ENCODE measurements at regions not wholly inside any gene's neighbourhood (a gene's known extent, or its start where the extent isn't known, plus 50 kb on each side); places are given as distances from the start of the nearest gene placed in this dataset.

DNA sequence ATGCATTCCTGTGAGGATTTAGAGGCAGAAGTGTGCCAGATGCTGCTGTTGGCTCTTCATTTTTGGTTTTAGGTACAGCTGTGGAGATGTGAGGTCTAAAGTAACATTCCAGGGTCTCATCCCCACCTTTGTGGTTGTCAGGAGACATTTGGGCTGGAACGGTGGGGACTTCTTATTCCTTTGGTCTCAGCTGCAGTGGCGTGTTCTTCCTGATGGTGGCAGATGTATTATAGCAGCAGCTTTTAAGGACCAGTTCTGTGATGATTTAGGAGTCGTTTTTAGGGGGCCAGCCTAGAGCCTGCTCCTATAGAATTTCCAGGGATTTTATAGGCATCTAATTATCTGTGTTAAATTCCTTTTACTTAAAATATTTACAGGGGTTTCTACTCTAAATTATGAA lies 221.0 kb upstream of the EOMES start:
- H3K36me3 Mint-ChIP-seq: no peaks in the 10 kb centered on the region
- H3K79me2 ChIP-seq (ENCODE audit: low read depth): no peaks in the 10 kb centered on the region
- no peaks in the 10 kb centered on the region for H4K20me1 ChIP-seq (ENCODE audit: low read depth)
- no peak overlapping the region for H2AFZ ChIP-seq (replicated peaks)
- H3K9me3 ChIP-seq (ENCODE audit: low read depth): no peaks in the 10 kb centered on the region
- H3K4me3 ChIP-seq: no peak overlapping the region
- H3K4me1 ChIP-seq: no peaks in the 10 kb centered on the region
- H3F3A ChIP-seq (ENCODE audit: low read depth): no peaks in the 10 kb centered on the region
- no peak overlapping the region for H3K4me2 ChIP-seq
- H3K27ac Mint-ChIP-seq: no peak overlapping the region
- no peak for TF ChIP-seq EZH2phosphoT487 (IDR thresholded peaks at IDR 0.05)
- TF ChIP-seq, protein P1, sequence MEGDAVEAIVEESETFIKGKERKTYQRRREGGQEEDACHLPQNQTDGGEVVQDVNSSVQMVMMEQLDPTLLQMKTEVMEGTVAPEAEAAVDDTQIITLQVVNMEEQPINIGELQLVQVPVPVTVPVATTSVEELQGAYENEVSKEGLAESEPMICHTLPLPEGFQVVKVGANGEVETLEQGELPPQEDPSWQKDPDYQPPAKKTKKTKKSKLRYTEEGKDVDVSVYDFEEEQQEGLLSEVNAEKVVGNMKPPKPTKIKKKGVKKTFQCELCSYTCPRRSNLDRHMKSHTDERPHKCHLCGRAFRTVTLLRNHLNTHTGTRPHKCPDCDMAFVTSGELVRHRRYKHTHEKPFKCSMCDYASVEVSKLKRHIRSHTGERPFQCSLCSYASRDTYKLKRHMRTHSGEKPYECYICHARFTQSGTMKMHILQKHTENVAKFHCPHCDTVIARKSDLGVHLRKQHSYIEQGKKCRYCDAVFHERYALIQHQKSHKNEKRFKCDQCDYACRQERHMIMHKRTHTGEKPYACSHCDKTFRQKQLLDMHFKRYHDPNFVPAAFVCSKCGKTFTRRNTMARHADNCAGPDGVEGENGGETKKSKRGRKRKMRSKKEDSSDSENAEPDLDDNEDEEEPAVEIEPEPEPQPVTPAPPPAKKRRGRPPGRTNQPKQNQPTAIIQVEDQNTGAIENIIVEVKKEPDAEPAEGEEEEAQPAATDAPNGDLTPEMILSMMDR (IDR thresholded peaks at IDR 0.05): peak; percentile 57
- H3K27ac ChIP-seq: no peak overlapping the region
- peaks cover 12% of the 10 kb centered on the region for H3K4me1 Mint-ChIP-seq
- H3K27me3 ChIP-seq: no peaks in the 10 kb centered on the region
- H3K9me3 Mint-ChIP-seq: peaks cover 13% of the 10 kb centered on the region
- H3K27me3 Mint-ChIP-seq (ENCODE audit: insufficient read depth, low read depth): peaks cover 4% of the 10 kb centered on the region
- H3K36me3 ChIP-seq: no peaks in the 10 kb centered on the region
- H3K9ac ChIP-seq: no peak overlapping the region
- H3K4me3 Mint-ChIP-seq: no peak overlapping the region
- DNase-seq (ENCODE audit: low spot score): peak; percentile 59

DNA sequence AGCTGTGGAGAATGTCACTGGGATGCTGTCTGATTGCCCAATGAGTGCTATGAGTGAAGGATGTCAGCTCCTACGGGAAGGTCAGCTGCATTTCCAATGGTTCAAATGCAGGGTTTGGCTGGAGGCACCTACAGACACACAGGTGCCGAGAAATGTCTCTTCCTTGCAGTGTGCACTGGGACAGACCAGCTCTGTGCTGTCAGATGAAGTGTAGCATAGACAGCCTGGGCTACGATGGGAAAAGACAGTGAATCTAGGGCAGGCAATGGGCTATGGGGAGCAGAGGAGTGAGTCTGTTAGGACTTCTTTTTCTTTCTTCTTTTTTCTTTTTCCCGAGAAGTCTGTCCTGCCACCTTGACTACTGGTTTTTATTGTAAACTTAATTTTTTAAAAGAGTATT lies 223.1 kb upstream of the EOMES start:
- Mint-ChIP-seq H3K9me3 (peaks cover 13% of the 10 kb centered on the region), H3K4me3 (no peak overlapping the region)
- no peaks in the 10 kb centered on the region for H4K20me1 ChIP-seq (ENCODE audit: low read depth)

DNA sequence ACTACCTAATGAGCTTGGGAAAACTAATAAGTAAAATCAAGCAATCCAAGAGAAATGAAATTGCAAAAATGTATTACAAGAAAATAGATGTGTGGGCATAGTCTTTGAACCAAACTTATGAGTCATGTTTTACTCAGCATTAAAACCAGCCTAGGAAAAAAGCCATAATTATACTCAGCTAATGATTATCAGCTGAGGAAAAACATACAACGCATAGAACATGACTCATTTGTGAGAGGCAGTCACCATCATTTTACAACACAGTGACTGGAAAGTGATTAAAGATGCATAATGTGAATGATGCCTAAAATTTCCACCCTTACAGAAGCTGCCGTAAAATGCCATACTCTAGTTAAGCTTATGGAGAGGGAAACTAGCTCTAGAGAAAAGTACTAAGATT lies 238.0 kb upstream of the EOMES start:
- no peak for TF ChIP-seq EZH2phosphoT487 (IDR thresholded peaks at IDR 0.05)
- TF ChIP-seq, protein P1 (IDR thresholded peaks at IDR 0.05): no peak
- TF ChIP-seq EZH2 (IDR thresholded peaks at IDR 0.05): no peak
- H4K20me1 ChIP-seq (ENCODE audit: low read depth): no peaks in the 10 kb centered on the region
- no peaks in the 10 kb centered on the region for H3K27me3 ChIP-seq
- no peaks in the 10 kb centered on the region for H3K79me2 ChIP-seq (ENCODE audit: low read depth)
- Mint-ChIP-seq H3K4me1 (no peaks in the 10 kb centered on the region), H3K27ac (no peak overlapping the region), H3K27me3 (ENCODE audit: insufficient read depth, low read depth) (peaks cover 2% of the 10 kb centered on the region), H3K4me3 (no peak overlapping the region), H3K36me3 (no peaks in the 10 kb centered on the region), H3K9me3 (peaks cover 5% of the 10 kb centered on the region)
- no peak for DNase-seq (ENCODE audit: low spot score)
- H3K9ac ChIP-seq: no peak overlapping the region
- H3K4me2 ChIP-seq: no peak overlapping the region
- H3K9me3 ChIP-seq (ENCODE audit: low read depth): no peaks in the 10 kb centered on the region
- no peak overlapping the region for H3K27ac ChIP-seq
- H3K36me3 ChIP-seq: no peaks in the 10 kb centered on the region
- no peaks in the 10 kb centered on the region for H3F3A ChIP-seq (ENCODE audit: low read depth)
- no peaks in the 10 kb centered on the region for H3K4me1 ChIP-seq
- no peak overlapping the region for H3K4me3 ChIP-seq
- no peak overlapping the region for H2AFZ ChIP-seq (replicated peaks)

More for the DNA sequence above, 223.1 kb upstream of the EOMES start:
- no peaks in the 10 kb centered on the region for H3K79me2 ChIP-seq (ENCODE audit: low read depth)
- no peak overlapping the region for H3K4me2 ChIP-seq
- no peaks in the 10 kb centered on the region for H3F3A ChIP-seq (ENCODE audit: low read depth)
- H3K36me3 ChIP-seq: no peaks in the 10 kb centered on the region
- H3K9me3 ChIP-seq (ENCODE audit: low read depth): no peaks in the 10 kb centered on the region
- no peak overlapping the region for H3K9ac ChIP-seq
- H3K27me3 ChIP-seq: no peaks in the 10 kb centered on the region
- Mint-ChIP-seq H3K36me3 (no peaks in the 10 kb centered on the region), H3K4me1 (peaks cover 2% of the 10 kb centered on the region), H3K27ac (no peak overlapping the region), H3K27me3 (ENCODE audit: insufficient read depth, low read depth) (peaks cover 4% of the 10 kb centered on the region)
- no peak overlapping the region for H2AFZ ChIP-seq (replicated peaks)
- H3K27ac ChIP-seq: no peak overlapping the region
- no peak for DNase-seq (ENCODE audit: low spot score)
- no peak overlapping the region for H3K4me3 ChIP-seq
- TF ChIP-seq EZH2 (IDR thresholded peaks at IDR 0.05): no peak
- TF ChIP-seq EZH2phosphoT487 (IDR thresholded peaks at IDR 0.05): no peak
- TF ChIP-seq, protein P1 (IDR thresholded peaks at IDR 0.05): no peak
- no peaks in the 10 kb centered on the region for H3K4me1 ChIP-seq
